ENCODE measurements at regions not wholly inside any gene's neighbourhood (a gene's known extent, or its start where the extent isn't known, plus 50 kb on each side); places are given as distances from the start of the nearest gene placed in this dataset.

- no peak for DNase-seq
- Histone ChIP-seq H3K9ac (ENCODE audit: low read length) (no peak overlapping the region), H3K27me3 (replicated peaks; ENCODE audit: insufficient read depth, low read length) (no peaks in the 10 kb centered on the region), H3K36me3 (replicated peaks; ENCODE audit: insufficient read depth, low read length) (no peaks in the 10 kb centered on the region), H3K27ac (ENCODE audit: low read length) (no peak overlapping the region), H3K9me2 (replicated peaks; ENCODE audit: insufficient read depth, low read length) (no peaks in the 10 kb centered on the region), H3F3A (ENCODE audit: insufficient read depth, low read length) (no peaks in the 10 kb centered on the region), H3K9me3 (replicated peaks; ENCODE audit: insufficient read depth, low read length) (no peaks in the 10 kb centered on the region), H3K4me2 (ENCODE audit: low read depth, low read length) (no peak overlapping the region), H4K20me1 (ENCODE audit: insufficient read depth, low read length) (no peaks in the 10 kb centered on the region), H3K79me2 (ENCODE audit: low read length) (no peaks in the 10 kb centered on the region), H2AFZ (ENCODE audit: low read length) (no peak overlapping the region), H3K4me1 (ENCODE audit: low read length) (no peaks in the 10 kb centered on the region), H3K4me3 (ENCODE audit: low read length) (no peak overlapping the region)
- no peak for TF ChIP-seq CTCF (IDR thresholded peaks at IDR 0.05; ENCODE audit: low read length)
- TF ChIP-seq EZH2 (optimal IDR thresholded peaks at IDR 0.05; ENCODE audit: low read depth, low read length) = no peak
- TF ChIP-seq EZH2phosphoT487 (IDR thresholded peaks at IDR 0.05; ENCODE audit: low read length) = no peak
Observed at GRCh38 chr2:71898375-71898774, 249.3 kb downstream of the CYP26B1 start.

- Histone ChIP-seq H3K27ac (ENCODE audit: low read length) (no peak overlapping the region), H3K4me1 (ENCODE audit: low read length) (no peaks in the 10 kb centered on the region), H4K20me1 (ENCODE audit: insufficient read depth, low read length) (no peaks in the 10 kb centered on the region), H3K4me3 (ENCODE audit: low read length) (no peak overlapping the region), H3K9me2 (replicated peaks; ENCODE audit: insufficient read depth, low read length) (no peaks in the 10 kb centered on the region), H3K9ac (ENCODE audit: low read length) (no peak overlapping the region), H3K36me3 (replicated peaks; ENCODE audit: insufficient read depth, low read length) (no peaks in the 10 kb centered on the region), H2AFZ (ENCODE audit: low read length) (no peak overlapping the region), H3K79me2 (ENCODE audit: low read length) (no peaks in the 10 kb centered on the region), H3K9me3 (replicated peaks; ENCODE audit: insufficient read depth, low read length) (no peaks in the 10 kb centered on the region), H3K4me2 (ENCODE audit: low read depth, low read length) (no peak overlapping the region), H3F3A (ENCODE audit: insufficient read depth, low read length) (no peaks in the 10 kb centered on the region), H3K27me3 (replicated peaks; ENCODE audit: insufficient read depth, low read length) (no peaks in the 10 kb centered on the region)
- TF ChIP-seq EZH2 (optimal IDR thresholded peaks at IDR 0.05; ENCODE audit: low read depth, low read length) (no peak), CTCF (IDR thresholded peaks at IDR 0.05; ENCODE audit: low read length) (no peak), EZH2phosphoT487 (IDR thresholded peaks at IDR 0.05; ENCODE audit: low read length) (no peak)
- DNase-seq = no peak
Observed at GRCh38 chr2:71897836-71898235, 249.8 kb downstream of the CYP26B1 start.

- Histone ChIP-seq H3K4me2 (ENCODE audit: low read depth, low read length) (no peak overlapping the region), H3K4me1 (ENCODE audit: low read length) (no peaks in the 10 kb centered on the region), H3K4me3 (ENCODE audit: low read length) (no peak overlapping the region), H3K79me2 (ENCODE audit: low read length) (no peaks in the 10 kb centered on the region), H3F3A (ENCODE audit: insufficient read depth, low read length) (no peaks in the 10 kb centered on the region), H3K9ac (ENCODE audit: low read length) (no peak overlapping the region), H3K27me3 (replicated peaks; ENCODE audit: insufficient read depth, low read length) (no peaks in the 10 kb centered on the region), H2AFZ (ENCODE audit: low read length) (no peak overlapping the region), H3K36me3 (replicated peaks; ENCODE audit: insufficient read depth, low read length) (no peaks in the 10 kb centered on the region), H3K9me3 (replicated peaks; ENCODE audit: insufficient read depth, low read length) (no peaks in the 10 kb centered on the region), H4K20me1 (ENCODE audit: insufficient read depth, low read length) (no peaks in the 10 kb centered on the region), H3K27ac (ENCODE audit: low read length) (no peak overlapping the region), H3K9me2 (replicated peaks; ENCODE audit: insufficient read depth, low read length) (no peaks in the 10 kb centered on the region)
- no peak for DNase-seq
- TF ChIP-seq EZH2 (optimal IDR thresholded peaks at IDR 0.05; ENCODE audit: low read depth, low read length) = no peak
- no peak for TF ChIP-seq CTCF (IDR thresholded peaks at IDR 0.05; ENCODE audit: low read length)
- TF ChIP-seq EZH2phosphoT487 (IDR thresholded peaks at IDR 0.05; ENCODE audit: low read length) = no peak
Observed at GRCh38 chr2:71897137-71897480, 250.6 kb downstream of the CYP26B1 start.

All from MM.1S (cell line).